HepG2 (cell line): ENCODE measurements at regions not wholly inside any gene's neighbourhood (a gene's known extent, or its start where the extent isn't known, plus 50 kb on each side); places are given as distances from the start of the nearest gene placed in this dataset.

Source experiments
- ATAC-seq: fragments of 200-7000 bp; cut with Tn5 transposase; 3 replicates; pipeline ENCODE4 v1.9.1; 2020; ENCODE audit warnings: mild to moderate bottlenecking, moderate library complexity
- BruUV-seq: library from RNA; stranded (reverse); fragments of 400-500 nt; replicated peaks from 2 replicates; lab custom pipeline; 2021; lab: Mats Ljungman, UMichigan
- CTCF ChIA-PET: fragments of 300-600 bp; formaldehyde crosslinking; extraction: SDS; loops from one replicate; lab custom pipeline; 2021; ENCODE audit warnings: low total read pairs, inconsistent platforms, low intra/inter-chr PET ratio; lab: Yijun Ruan, JAX
- POLR2A ChIA-PET: fragments of 350-600 bp; sonication (Branson Sonifier 250); formaldehyde crosslinking; loops from one replicate; lab custom pipeline; 2020; ENCODE audit warnings: antibody characterized with exemption, inconsistent platforms; lab: Yijun Ruan, JAX
- DNase-seq: peaks from one replicate; pipeline ENCODE4 v3.0.0-alpha.2; 2015; ENCODE audit warnings: low spot score
- FAIRE-seq: peaks from 3 replicates; lab custom pipeline; 2011; peaks lifted over from hg19 to GRCh38; lab: Jason Lieb, UNC
- H2AFZ ChIP-seq: one replicate; pipeline ENCODE4 v1.6.1; 2011; ENCODE audit warnings: low read length, inconsistent platforms
- H3K27ac ChIP-seq: fragments of 300-600 bp; 3 replicates; pipeline ENCODE4 v1.8.0; 2011; ENCODE audit warnings: mixed run types, mild to moderate bottlenecking, mixed read lengths, low read length, inconsistent platforms; ENCODE audit not compliant: insufficient read depth; ENCODE audit errors: extremely low read length
- H3K27me3 ChIP-seq, 2 experiments: fragments of 200-600 bp in 1 of 2; 2 replicates in 1 of 2; 3 replicates in 1 of 2; pipeline versions ENCODE4 v1.6.0 to v1.8.0; 2011; ENCODE audit warnings: low read length in 2 of 2, mild to moderate bottlenecking in 2 of 2, moderate library complexity in 2 of 2, inconsistent platforms in 1 of 2; ENCODE audit not compliant: insufficient read depth in 2 of 2, control insufficient read depth in 1 of 2
- H3K36me3 ChIP-seq, 2 experiments: fragments of 200-600 bp in 1 of 2; replicated peaks in 1 of 2; 2 replicates in 1 of 2; 3 replicates in 1 of 2; pipeline versions ENCODE4 v1.5.1 to v1.8.0; 2011; ENCODE audit warnings: low read length in 2 of 2, inconsistent platforms in 1 of 2; ENCODE audit not compliant: insufficient read depth in 2 of 2, control insufficient read depth in 1 of 2
- H3K4me1 ChIP-seq: 2 replicates; pipeline ENCODE4 v1.5.1; 2012; ENCODE audit warnings: low read length, inconsistent platforms; ENCODE audit not compliant: insufficient read depth
- H3K4me2 ChIP-seq: 2 replicates; pipeline ENCODE4 v1.6.0; 2011; ENCODE audit warnings: low read depth, low read length, inconsistent platforms
- H3K4me3 ChIP-seq, 3 experiments: fragments of 200-600 bp in 1 of 3; sonication (generic), shearing (Covaris generic) in 1 of 3; replicated peaks in 1 of 3; 2 replicates each; pipeline ENCODE4 v1.5.1; 2011 to 2016; ENCODE audit warnings: low read length in 3 of 3, inconsistent platforms in 2 of 3, low read depth in 2 of 3, mild to moderate bottlenecking in 2 of 3, control low read depth in 1 of 3, mixed read lengths in 1 of 3; ENCODE audit not compliant: insufficient read depth in 1 of 3
- H3K79me2 ChIP-seq: one replicate; pipeline ENCODE4 v1.6.1; 2011; ENCODE audit warnings: low read length, inconsistent platforms; ENCODE audit not compliant: insufficient read depth
- H3K9ac ChIP-seq: 2 replicates; pipeline ENCODE4 v1.6.0; 2011; ENCODE audit warnings: mild to moderate bottlenecking, low read depth, low read length, inconsistent platforms; ENCODE audit not compliant: insufficient read depth
- H3K9me3 ChIP-seq: 2 replicates; pipeline ENCODE4 v1.5.1; 2012; ENCODE audit warnings: mild to moderate bottlenecking, low read length
- H4K20me1 ChIP-seq: 2 replicates; pipeline ENCODE4 v1.6.0; 2011; ENCODE audit warnings: inconsistent platforms, mild to moderate bottlenecking, low read length, moderate library complexity; ENCODE audit not compliant: insufficient read depth
- DZIP1 ChIP-seq: sonication (generic); formaldehyde crosslinking; IDR thresholded peaks from 2 replicates; pipeline ENCODE4 v1.5.0; 2020; ENCODE audit warnings: mild to moderate bottlenecking, missing genetic modification reagents
- HDAC2 ChIP-seq: sonication (generic); formaldehyde crosslinking; IDR thresholded peaks from 2 replicates; pipeline ENCODE4 v1.4.0; 2020; ENCODE audit warnings: missing genetic modification reagents
- TFDP2 ChIP-seq: sonication (generic); formaldehyde crosslinking; IDR thresholded peaks from 2 replicates; pipeline ENCODE4 v1.4.0; 2020; ENCODE audit warnings: missing genetic modification reagents
- TIGD3 ChIP-seq: sonication (generic); formaldehyde crosslinking; IDR thresholded peaks from 2 replicates; pipeline ENCODE4 v1.5.1; 2020; ENCODE audit warnings: mild to moderate bottlenecking, missing genetic modification reagents, borderline replicate concordance
- ZC3H4 ChIP-seq: sonication (generic); formaldehyde crosslinking; IDR thresholded peaks from 2 replicates; pipeline ENCODE4 v1.4.0; 2020; ENCODE audit warnings: missing genetic modification reagents, borderline replicate concordance
- WGBS: methylation state at CpG from one replicate; pipeline ENCODE4 v1.1.6; 2017; ENCODE audit warnings: low lambda C conversion rate; 5-methylcytosine and 5-hydroxymethylcytosine counted together
- in situ Hi-C: cut with HindIII; loops from 2 replicates; pipeline ENCODE4 v1.10.0; 2017; ENCODE audit warnings: low pct_unique_long_range_greater_than_20kb; ENCODE audit not compliant: extremely low pct_ligation_motif_present
- intact Hi-C: fragments of 100-400 bp; cut with micrococcal nuclease; formaldehyde crosslinking; loops from one replicate; pipeline ENCODE4 v1.10.0; 2022; ENCODE audit not compliant: unreplicated experiment
- TF ChIP-seq, protein P1 (sequence below): sonication (generic); formaldehyde crosslinking; IDR thresholded peaks from 2 replicates; pipeline ENCODE4 v1.4.0; 2020; ENCODE audit warnings: mild to moderate bottlenecking, low read depth, missing genetic modification reagents
- TF ChIP-seq, protein P2 (sequence below): sonication (generic); formaldehyde crosslinking; IDR thresholded peaks from 2 replicates; pipeline ENCODE4 v1.4.0; 2020; ENCODE audit warnings: missing genetic modification reagents, mild to moderate bottlenecking, borderline replicate concordance

DNA sequence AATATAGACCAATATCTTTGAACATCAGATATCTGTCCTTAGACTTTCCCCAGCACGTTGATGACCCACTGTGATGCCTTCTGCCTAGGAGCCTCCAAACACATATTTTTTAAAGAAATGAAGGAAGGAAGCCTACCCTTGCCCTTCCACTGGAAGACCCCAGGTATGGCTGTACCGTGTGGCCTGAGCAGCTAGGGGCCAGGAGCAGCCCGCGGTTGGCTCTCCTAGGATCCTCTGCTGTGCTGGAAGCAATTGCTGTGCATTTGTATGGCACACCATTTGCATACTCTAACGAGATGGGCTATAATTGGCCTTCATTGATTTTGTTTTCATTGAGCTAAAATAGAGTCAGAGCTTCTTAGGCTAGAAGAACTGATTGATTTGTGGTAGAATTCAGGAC, 128.8 kb downstream of the GPAT3 start:
- DNase-seq = no peak
- H3K4me2 ChIP-seq = no peak overlapping the region
- ChIA-PET CTCF (no interaction called here), POLR2A (no interaction called here)
- no peak for ATAC-seq
- in situ Hi-C loops (no loop called here), intact Hi-C loops (no loop called here)
- H2AFZ ChIP-seq = no peak overlapping the region
- BruUV-seq = no TSS peak
- no peak overlapping the region for H3K27ac ChIP-seq
- no peak for FAIRE-seq
- H3K4me1 ChIP-seq = no peaks in the 10 kb centered on the region
- no peak overlapping the region for H3K4me3 ChIP-seq
- no peak overlapping the region for H3K9ac ChIP-seq
- TF ChIP-seq DZIP1 (CRISPR knock-in tag) = no peak
- TF ChIP-seq, protein P1, sequence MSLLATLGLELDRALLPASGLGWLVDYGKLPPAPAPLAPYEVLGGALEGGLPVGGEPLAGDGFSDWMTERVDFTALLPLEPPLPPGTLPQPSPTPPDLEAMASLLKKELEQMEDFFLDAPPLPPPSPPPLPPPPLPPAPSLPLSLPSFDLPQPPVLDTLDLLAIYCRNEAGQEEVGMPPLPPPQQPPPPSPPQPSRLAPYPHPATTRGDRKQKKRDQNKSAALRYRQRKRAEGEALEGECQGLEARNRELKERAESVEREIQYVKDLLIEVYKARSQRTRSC = no peak
- TF ChIP-seq ZC3H4 (CRISPR knock-in tag) = no peak
- TF ChIP-seq, protein P2, sequence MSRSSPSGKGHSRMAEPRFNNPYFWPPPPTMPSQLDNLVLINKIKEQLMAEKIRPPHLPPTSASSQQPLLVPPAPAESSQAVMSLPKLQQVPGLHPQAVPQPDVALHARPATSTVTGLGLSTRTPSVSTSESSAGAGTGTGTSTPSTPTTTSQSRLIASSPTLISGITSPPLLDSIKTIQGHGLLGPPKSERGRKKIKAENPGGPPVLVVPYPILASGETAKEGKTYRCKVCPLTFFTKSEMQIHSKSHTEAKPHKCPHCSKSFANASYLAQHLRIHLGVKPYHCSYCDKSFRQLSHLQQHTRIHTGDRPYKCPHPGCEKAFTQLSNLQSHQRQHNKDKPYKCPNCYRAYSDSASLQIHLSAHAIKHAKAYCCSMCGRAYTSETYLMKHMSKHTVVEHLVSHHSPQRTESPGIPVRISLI (CRISPR knock-in tag) = no peak
- TF ChIP-seq HDAC2 (CRISPR knock-in tag) = no peak
- no peak for TF ChIP-seq TFDP2
- no peak for TF ChIP-seq TIGD3 (CRISPR knock-in tag)
- WGBS = 44% methylated on average over 5 of the region's 5 CpGs
- H3K27me3 ChIP-seq = no peaks in the 10 kb centered on the region; a peak in 1 of 5 replicates
- no peaks in the 10 kb centered on the region for H3K79me2 ChIP-seq
- no peaks in the 10 kb centered on the region for H4K20me1 ChIP-seq
- no peaks in the 10 kb centered on the region for H3K9me3 ChIP-seq
- no peaks in the 10 kb centered on the region for H3K36me3 ChIP-seq
